B cell (primary cell): ENCODE measurements at regions not wholly inside any gene's neighbourhood (a gene's known extent, or its start where the extent isn't known, plus 50 kb on each side); places are given as distances from the start of the nearest gene placed in this dataset.

Experiments
- ATAC-seq: fragments of 200-7000 bp; cut with Tn5 transposase; one replicate; pipeline ENCODE4 v1.10.0; 2021; ENCODE audit warnings: low read depth, mild to moderate bottlenecking, moderate number of reproducible peaks, moderate library complexity
- CTCF ChIA-PET: fragments of 350-600 bp; sonication (Branson Sonifier 250); formaldehyde crosslinking; loops from one replicate; lab custom pipeline; 2021; ENCODE audit warnings: antibody characterized with exemption, inconsistent platforms; lab: Charles Lee
- POLR2A ChIA-PET: fragments of 350-600 bp; sonication (Branson Sonifier 250); formaldehyde crosslinking; loops from one replicate; lab custom pipeline; 2021; ENCODE audit warnings: antibody characterized with exemption; lab: Charles Lee
- DNase-seq: peaks from one replicate; pipeline ENCODE4 v3.0.0; 2013
- H2AFZ ChIP-seq: 2 replicates; pipeline ENCODE4 v1.6.1; 2012; ENCODE audit warnings: mild to moderate bottlenecking, low read depth, low read length; ENCODE audit not compliant: insufficient read depth, poor library complexity, severe bottlenecking
- H3K27ac ChIP-seq, 2 donors: 1 replicate in 1 of 2; 2 replicates in 1 of 2; pipeline ENCODE4 v1.5.1; 2012 to 2013; ENCODE audit warnings: low read length in 2 of 2, mild to moderate bottlenecking in 2 of 2, moderate library complexity in 1 of 2
- H3K27me3 ChIP-seq, 4 experiments: fragments of 200-600 bp in 1 of 4; sonication (generic) in 1 of 4; replicated peaks in 1 of 4; 1 replicate in 2 of 4; 2 replicates in 2 of 4; pipeline versions ENCODE4 v1.6.1 to v1.7.0; 2013 to 2016; ENCODE audit warnings: low read length in 3 of 4, mild to moderate bottlenecking in 2 of 4, mixed read lengths in 1 of 4, moderate library complexity in 1 of 4; ENCODE audit not compliant: insufficient read depth in 4 of 4, control insufficient read depth in 3 of 4; ENCODE audit errors: control extremely low read depth in 1 of 4
- H3K36me3 ChIP-seq, 2 experiments: replicated peaks in 1 of 2; 1 replicate in 1 of 2; 2 replicates in 1 of 2; pipeline versions ENCODE4 v1.6.1 to v1.7.1; 2013; ENCODE audit warnings: low read length in 1 of 2; ENCODE audit not compliant: insufficient read depth in 2 of 2, control insufficient read depth in 1 of 2; ENCODE audit errors: control extremely low read depth in 1 of 2, extremely low read depth in 1 of 2
- H3K4me1 ChIP-seq, 2 donors: fragments of 200-600 bp in 1 of 2; sonication (generic) in 1 of 2; 1 replicate in 1 of 2; 2 replicates in 1 of 2; pipeline versions ENCODE4 v1.5.1 to v1.6.1; 2013 to 2017; ENCODE audit warnings: low read length in 2 of 2; ENCODE audit not compliant: control insufficient read depth in 2 of 2, insufficient read depth in 2 of 2
- H3K4me2 ChIP-seq: replicated peaks from 2 replicates; pipeline ENCODE3; 2012; ENCODE audit warnings: mild to moderate bottlenecking, low read depth, low read length; ENCODE audit not compliant: poor library complexity, severe bottlenecking
- H3K4me3 ChIP-seq, 5 experiments: fragments of 200-600 bp in 1 of 5; sonication (generic) in 1 of 5; 1 replicate in 3 of 5; 2 replicates in 2 of 5; pipeline versions ENCODE4 v1.5.1 to v1.7.0; 2011 to 2016; ENCODE audit warnings: low read length in 4 of 5, mild to moderate bottlenecking in 4 of 5, low read depth in 2 of 5, control low read depth in 1 of 5, moderate library complexity in 1 of 5; ENCODE audit not compliant: insufficient read depth in 1 of 5; ENCODE audit errors: control extremely low read depth in 1 of 5, extremely low read depth in 1 of 5
- H3K79me2 ChIP-seq: fragments of 200-600 bp; sonication (generic); one replicate; pipeline ENCODE4 v1.6.0; 2016; ENCODE audit warnings: low read length; ENCODE audit not compliant: control insufficient read depth, insufficient read depth
- H3K9ac ChIP-seq: fragments of 200-600 bp; sonication (generic); 2 replicates; pipeline ENCODE4 v1.6.1; 2017; ENCODE audit warnings: mild to moderate bottlenecking, low read length, moderate library complexity
- H3K9me3 ChIP-seq, 3 donors: one replicate each; pipeline versions ENCODE4 v1.6.1 to v1.7.1; 2013; ENCODE audit warnings: low read length in 2 of 3; ENCODE audit not compliant: control insufficient read depth in 2 of 3, insufficient read depth in 1 of 3; ENCODE audit errors: control extremely low read depth in 1 of 3
- H4K20me1 ChIP-seq: 2 replicates; pipeline ENCODE4 v1.6.0; 2012; ENCODE audit warnings: mild to moderate bottlenecking, low read length; ENCODE audit not compliant: insufficient read depth, control insufficient read depth, poor library complexity, severe bottlenecking
- H3K27ac Mint-ChIP-seq: one replicate; pipeline ENCODE4 v1.8.0; 2021; ENCODE audit warnings: mixed read lengths
- H3K27me3 Mint-ChIP-seq: one replicate; pipeline ENCODE4 v1.8.0; 2021; ENCODE audit warnings: mixed read lengths
- H3K4me1 Mint-ChIP-seq: one replicate; pipeline ENCODE4 v1.8.0; 2021; ENCODE audit warnings: mixed read lengths
- H3K4me3 Mint-ChIP-seq: one replicate; pipeline ENCODE4 v1.8.0; 2021; ENCODE audit warnings: mixed read lengths
- H3K9me3 Mint-ChIP-seq: one replicate; pipeline ENCODE4 v1.8.0; 2022; ENCODE audit warnings: mixed read lengths; ENCODE audit not compliant: insufficient read depth
- CTCF ChIP-seq: fragments of 200-600 bp; IDR thresholded peaks from one replicate; pipeline ENCODE4 v1.8.0; 2022; ENCODE audit warnings: antibody characterized with exemption, mild to moderate bottlenecking
- EZH2 ChIP-seq: IDR thresholded peaks from 2 replicates; pipeline ENCODE4 v1.6.1; 2012; ENCODE audit warnings: borderline replicate concordance, low read depth, mild to moderate bottlenecking, moderate library complexity, low read length; ENCODE audit not compliant: insufficient read depth, poor library complexity, severe bottlenecking
- WGBS: methylation state at CpG from one replicate; pipeline ENCODE4 v1.1.5; 2013; ENCODE audit warnings: missing lambda C conversion rate; ENCODE audit not compliant: insufficient coverage; 5-methylcytosine and 5-hydroxymethylcytosine counted together
- intact Hi-C: fragments of 100-400 bp; cut with micrococcal nuclease; formaldehyde crosslinking; loops from one replicate; pipeline ENCODE4 v1.10.0; 2022

GRCh38 chr18:41818381-41819355 lies 136.4 kb upstream of the PIK3C3 start:
- Mint-ChIP-seq H3K27me3 (no peaks in the 10 kb centered on the region), H3K4me1 (no peaks in the 10 kb centered on the region), H3K4me3 (no peak overlapping the region), H3K9me3 (peaks cover 3% of the 10 kb centered on the region), H3K27ac (no peak overlapping the region)
- Histone ChIP-seq H3K27me3 (no peaks in the 10 kb centered on the region), H3K27ac (no peak overlapping the region), H4K20me1 (no peaks in the 10 kb centered on the region), H3K4me1 (no peaks in the 10 kb centered on the region), H3K9ac (no peak overlapping the region), H3K9me3 (peaks cover 0 to 5% (median 0%) of the 10 kb centered on the region in 3 donors), H2AFZ (no peak overlapping the region), H3K4me3 (no peak overlapping the region), H3K4me2 (no peak overlapping the region), H3K36me3 (no peaks in the 10 kb centered on the region), H3K79me2 (no peaks in the 10 kb centered on the region)
- POLR2A ChIA-PET, result no interaction called here
- CTCF ChIA-PET, result no interaction called here
- DNase-seq, result no peak
- 83% methylated on average over 5 of the region's 11 CpGs for WGBS
- no peak for TF ChIP-seq EZH2
- no peak for TF ChIP-seq CTCF
- intact Hi-C loops, result no loop called here
- no peak for ATAC-seq

GRCh38 chr18:41814651-41815050 lies 140.4 kb upstream of the PIK3C3 start:
- Histone ChIP-seq H4K20me1 (no peaks in the 10 kb centered on the region), H3K4me3 (no peak overlapping the region), H3K27ac (no peak overlapping the region), H3K36me3 (no peaks in the 10 kb centered on the region), H3K9me3 (peaks cover 0 to 8% (median 0%) of the 10 kb centered on the region in 3 donors), H2AFZ (no peak overlapping the region), H3K4me1 (no peaks in the 10 kb centered on the region), H3K4me2 (no peak overlapping the region), H3K27me3 (no peaks in the 10 kb centered on the region), H3K9ac (no peak overlapping the region), H3K79me2 (no peaks in the 10 kb centered on the region)
- H3K4me3 Mint-ChIP-seq, result no peak overlapping the region
- ATAC-seq (no peak), DNase-seq (no peak)
- intact Hi-C loops, result no loop called here
- whole genome bisulfite sequencing, result 50% methylated on average over 1 of the region's 2 CpGs
- TF ChIP-seq EZH2 (no peak), CTCF (no peak)
- H3K27ac Mint-ChIP-seq, result no peak overlapping the region
- ChIA-PET POLR2A (no interaction called here), CTCF (no interaction called here)
- H3K4me1 Mint-ChIP-seq, result no peaks in the 10 kb centered on the region
- H3K9me3 Mint-ChIP-seq, result peaks cover 3% of the 10 kb centered on the region
- H3K27me3 Mint-ChIP-seq, result no peaks in the 10 kb centered on the region
